ENCODE measurements at regions not wholly inside any gene's neighbourhood (a gene's known extent, or its start where the extent isn't known, plus 50 kb on each side); places are given as distances from the start of the nearest gene placed in this dataset.

- TF ChIP-seq CTCF (IDR thresholded peaks at IDR 0.05 in 8 of 11, conservative IDR thresholded peaks at IDR 0.05 in 3 of 11): no peak
- TF ChIP-seq POLR2AphosphoS5 (IDR thresholded peaks at IDR 0.05): no peak
Observed at GRCh38 chr3:135636596-135636995, 328.9 kb upstream of the PPP2R3A start.

All from spleen (tissue), 7 donors.